Chondrocyte (in vitro differentiated cells): ENCODE measurements at regions not wholly inside any gene's neighbourhood (a gene's known extent, or its start where the extent isn't known, plus 50 kb on each side); places are given as distances from the start of the nearest gene placed in this dataset.

Experiments used
- DNase-seq: peaks from one replicate; pipeline ENCODE4 v3.0.0; 2021; ENCODE audit warnings: mixed read lengths, low spot score
- H3K27ac Mint-ChIP-seq: one replicate; pipeline ENCODE4 v1.8.0; 2021; ENCODE audit warnings: mild to moderate bottlenecking, moderate library complexity, mixed read lengths; ENCODE audit not compliant: unreplicated experiment
- H3K27me3 Mint-ChIP-seq: 2 replicates; pipeline ENCODE4 v1.8.0; 2021; ENCODE audit warnings: low read depth, mixed read lengths
- H3K36me3 Mint-ChIP-seq: 2 replicates; pipeline ENCODE4 v1.8.0; 2021; ENCODE audit warnings: low read depth, mixed read lengths
- H3K4me1 Mint-ChIP-seq: 2 replicates; pipeline ENCODE4 v1.8.0; 2021; ENCODE audit warnings: low read depth, mild to moderate bottlenecking, mixed read lengths
- H3K4me3 Mint-ChIP-seq: one replicate; pipeline ENCODE4 v1.8.0; 2021; ENCODE audit warnings: mild to moderate bottlenecking, moderate library complexity, mixed read lengths; ENCODE audit not compliant: unreplicated experiment
- H3K9me3 Mint-ChIP-seq: 2 replicates; pipeline ENCODE4 v1.8.0; 2021; ENCODE audit warnings: low read depth, mixed read lengths
- CTCF ChIP-seq: fragments of 200-600 bp; sonication (generic); IDR thresholded peaks from 2 replicates; pipeline ENCODE4 v1.5.0; 2021; ENCODE audit warnings: antibody characterized with exemption, mild to moderate bottlenecking, moderate library complexity

GRCh38 chr3:124489506-124489905, 240.7 kb upstream of the UMPS start:
- H3K4me3 Mint-ChIP-seq: no peak overlapping the region

GRCh38 chr3:124491098-124491497, 239.2 kb upstream of the UMPS start:
- Mint-ChIP-seq H3K4me3 (no peak overlapping the region), H3K4me1 (peaks cover 8% of the 10 kb centered on the region), H3K27ac (no peak overlapping the region), H3K27me3 (no peaks in the 10 kb centered on the region), H3K9me3 (no peaks in the 10 kb centered on the region), H3K36me3 (peaks cover 17% of the 10 kb centered on the region)
- no peak for TF ChIP-seq CTCF
- DNase-seq: no peak

More at GRCh38 chr3:124489506-124489905, 240.7 kb upstream of the UMPS start:
- Mint-ChIP-seq H3K27me3 (no peaks in the 10 kb centered on the region), H3K9me3 (no peaks in the 10 kb centered on the region), H3K4me1 (peaks cover 7% of the 10 kb centered on the region), H3K27ac (no peak overlapping the region), H3K36me3 (peaks cover 22% of the 10 kb centered on the region)
- TF ChIP-seq CTCF: no peak
- no peak for DNase-seq

GRCh38 chr3:124491875-124492274, 238.4 kb upstream of the UMPS start:
- no peak for DNase-seq
- H3K27ac Mint-ChIP-seq: no peak overlapping the region
- peaks cover 13% of the 10 kb centered on the region for H3K4me1 Mint-ChIP-seq
- TF ChIP-seq CTCF: no peak
- H3K4me3 Mint-ChIP-seq: no peak overlapping the region
- H3K36me3 Mint-ChIP-seq: peaks cover 16% of the 10 kb centered on the region
- no peaks in the 10 kb centered on the region for H3K9me3 Mint-ChIP-seq
- no peaks in the 10 kb centered on the region for H3K27me3 Mint-ChIP-seq

- Mint-ChIP-seq H3K4me1 (peaks cover 23% of the 10 kb centered on the region), H3K27me3 (no peaks in the 10 kb centered on the region), H3K4me3 (no peak overlapping the region), H3K36me3 (peaks cover 16% of the 10 kb centered on the region), H3K27ac (no peak overlapping the region), H3K9me3 (no peaks in the 10 kb centered on the region)
- TF ChIP-seq CTCF: peak; percentile 68
- DNase-seq: no peak
These were observed 237.4 kb upstream of the UMPS start for GRCh38 chr3:124492824-124493223.

- H3K27ac Mint-ChIP-seq: no peak overlapping the region
- TF ChIP-seq CTCF: no peak
These were observed 234.2 kb upstream of the UMPS start for GRCh38 chr3:124496061-124496460.

More at GRCh38 chr3:124496061-124496460, 234.2 kb upstream of the UMPS start:
- Mint-ChIP-seq H3K27me3 (no peaks in the 10 kb centered on the region), H3K9me3 (no peaks in the 10 kb centered on the region), H3K4me3 (no peak overlapping the region), H3K4me1 (peaks cover 24% of the 10 kb centered on the region), H3K36me3 (peaks cover 8% of the 10 kb centered on the region)
- no peak for DNase-seq
